ENCODE measurements at regions not wholly inside any gene's neighbourhood (a gene's known extent, or its start where the extent isn't known, plus 50 kb on each side); places are given as distances from the start of the nearest gene placed in this dataset.

DNA sequence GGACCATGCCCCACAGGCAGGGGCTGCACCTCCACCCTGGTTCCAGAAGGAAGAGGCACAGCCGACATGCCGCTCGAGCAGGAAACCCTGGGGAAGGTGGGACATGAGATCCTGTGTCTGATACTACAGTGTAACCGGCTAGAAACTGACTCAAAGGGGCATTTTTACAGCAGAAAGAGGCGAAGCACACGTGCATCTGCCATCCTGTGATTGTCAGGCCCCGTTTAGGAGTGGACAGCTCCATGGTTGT is 62.7 kb downstream of the SIK1 start:
- H3K36me3 ChIP-seq, result no peaks in the 10 kb centered on the region
- H3K27me3 ChIP-seq (replicated peaks), result no peaks in the 10 kb centered on the region
- no peak overlapping the region for H3K4me3 ChIP-seq
- no peaks in the 10 kb centered on the region for H3K9me3 ChIP-seq (replicated peaks)
- no peaks in the 10 kb centered on the region for H3K4me1 ChIP-seq (replicated peaks)
- no peak for DNase-seq (ENCODE audit: low read depth in 1 of 2, low spot score in 2 of 2)
- H3K27ac ChIP-seq, result no peak overlapping the region

DNA sequence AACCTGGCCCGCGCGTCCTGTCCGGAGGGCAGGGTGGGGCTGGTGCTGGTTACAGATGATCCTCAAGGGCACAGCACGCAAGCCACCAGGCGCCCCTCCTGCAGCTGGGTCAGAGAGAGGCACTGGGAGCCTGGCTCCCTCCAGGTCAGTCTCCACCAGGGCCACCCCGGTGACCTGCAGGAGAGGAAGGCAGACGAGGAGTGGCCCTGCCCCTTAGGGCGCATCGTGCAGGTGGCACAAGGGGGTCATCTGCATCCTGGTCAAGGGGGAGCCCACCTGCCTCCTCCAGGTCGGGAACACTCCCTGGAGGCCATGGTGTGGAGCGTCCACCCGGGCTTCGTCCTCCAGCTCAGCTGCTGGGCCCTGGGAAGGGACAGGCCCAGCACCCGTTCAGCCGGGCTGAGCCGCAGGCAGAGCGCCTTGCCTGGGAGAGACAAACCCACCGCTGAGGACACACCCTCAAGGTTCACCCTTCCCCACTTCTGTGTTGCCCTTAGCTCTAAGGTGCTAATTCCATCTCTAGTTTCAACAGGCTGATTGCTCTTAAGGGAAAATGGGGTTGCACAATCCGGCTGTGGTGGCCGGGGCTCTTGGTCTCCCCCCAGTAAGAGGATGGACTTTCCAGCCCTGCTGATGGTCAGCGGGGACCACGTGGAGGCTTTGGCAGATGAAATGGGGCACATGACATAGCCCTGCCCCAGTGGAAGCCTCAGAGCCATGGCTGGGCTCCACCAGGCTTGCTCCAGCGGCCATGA is 63.2 kb downstream of the SIK1 start:
- no peak for DNase-seq (ENCODE audit: low read depth in 1 of 2, low spot score in 2 of 2)
- no peaks in the 10 kb centered on the region for H3K9me3 ChIP-seq (replicated peaks)
- H3K4me1 ChIP-seq (replicated peaks), result no peaks in the 10 kb centered on the region
- H3K36me3 ChIP-seq, result no peaks in the 10 kb centered on the region
- no peaks in the 10 kb centered on the region for H3K27me3 ChIP-seq (replicated peaks)
- no peak overlapping the region for H3K27ac ChIP-seq
- no peak overlapping the region for H3K4me3 ChIP-seq

- Histone ChIP-seq H3K9me3 (replicated peaks) (no peaks in the 10 kb centered on the region), H3K27me3 (replicated peaks) (no peaks in the 10 kb centered on the region), H3K36me3 (no peaks in the 10 kb centered on the region), H3K4me3 (no peak overlapping the region), H3K4me1 (replicated peaks) (no peaks in the 10 kb centered on the region), H3K27ac (no peak overlapping the region)
- no peak for DNase-seq (ENCODE audit: low read depth in 1 of 2, low spot score in 2 of 2)
Measured at GRCh38 chr21:43362915-43363314, 64.0 kb downstream of the SIK1 start.

- Histone ChIP-seq H3K9me3 (replicated peaks) (no peaks in the 10 kb centered on the region), H3K4me1 (replicated peaks) (no peaks in the 10 kb centered on the region), H3K4me3 (no peak overlapping the region), H3K36me3 (no peaks in the 10 kb centered on the region), H3K27me3 (replicated peaks) (no peaks in the 10 kb centered on the region), H3K27ac (no peak overlapping the region)
- DNase-seq (ENCODE audit: low read depth in 1 of 2, low spot score in 2 of 2), result no peak
Measured at GRCh38 chr21:43362321-43362791, 64.6 kb downstream of the SIK1 start.

DNA sequence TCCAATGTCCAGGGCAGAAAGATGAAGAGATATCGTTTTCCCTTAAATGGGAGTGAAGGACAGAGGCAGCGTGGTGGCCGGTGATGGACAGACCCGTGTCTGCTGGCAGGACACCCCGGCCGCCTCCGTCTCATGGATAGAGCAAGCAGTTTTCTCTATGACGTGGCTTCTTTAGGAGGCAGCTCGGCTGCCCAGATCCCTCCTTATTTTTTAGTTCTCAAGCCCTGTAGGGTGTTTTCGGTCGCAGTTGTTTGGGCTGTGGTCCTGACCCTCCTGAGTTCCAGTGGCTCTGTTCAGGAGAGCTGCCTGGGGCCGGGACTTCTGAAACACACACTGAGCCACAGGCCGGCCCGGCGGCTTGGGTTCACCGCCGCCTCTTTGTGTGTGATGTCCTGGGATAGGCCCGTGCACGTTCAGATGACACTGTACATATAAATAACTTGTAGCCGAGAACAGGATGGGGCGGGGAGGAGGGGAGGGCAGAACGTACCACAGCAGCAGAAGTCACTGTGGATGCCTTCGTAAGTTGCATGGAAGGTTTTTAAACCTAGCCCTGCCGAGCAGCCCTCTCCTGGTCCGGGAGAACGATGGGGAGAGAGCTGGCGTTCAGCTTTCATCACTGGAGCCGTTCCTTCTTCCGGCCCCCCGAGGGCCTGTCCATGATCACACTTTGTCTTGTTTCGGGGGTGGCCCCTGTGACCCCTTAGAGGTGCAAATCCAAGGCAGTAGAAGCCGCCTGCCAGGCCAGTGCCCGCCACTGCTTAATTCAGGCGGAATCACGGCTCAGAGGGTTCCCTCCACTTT is 65.2 kb downstream of the SIK1 start:
- Histone ChIP-seq H3K27me3 (replicated peaks) (no peaks in the 10 kb centered on the region), H3K27ac (no peak overlapping the region), H3K9me3 (replicated peaks) (no peaks in the 10 kb centered on the region), H3K4me3 (no peak overlapping the region), H3K4me1 (replicated peaks) (no peaks in the 10 kb centered on the region), H3K36me3 (no peaks in the 10 kb centered on the region)
- DNase-seq (ENCODE audit: low read depth in 1 of 2, low spot score in 2 of 2), result no peak

GRCh38 chr21:43361127-43361492 is 65.8 kb downstream of the SIK1 start:
- no peak overlapping the region for H3K4me3 ChIP-seq
- DNase-seq (ENCODE audit: low read depth in 1 of 2, low spot score in 2 of 2), result no peak
- H3K36me3 ChIP-seq, result no peaks in the 10 kb centered on the region
- no peak overlapping the region for H3K27ac ChIP-seq
- H3K4me1 ChIP-seq (replicated peaks), result no peaks in the 10 kb centered on the region
- no peaks in the 10 kb centered on the region for H3K9me3 ChIP-seq (replicated peaks)
- H3K27me3 ChIP-seq (replicated peaks), result no peaks in the 10 kb centered on the region

DNA sequence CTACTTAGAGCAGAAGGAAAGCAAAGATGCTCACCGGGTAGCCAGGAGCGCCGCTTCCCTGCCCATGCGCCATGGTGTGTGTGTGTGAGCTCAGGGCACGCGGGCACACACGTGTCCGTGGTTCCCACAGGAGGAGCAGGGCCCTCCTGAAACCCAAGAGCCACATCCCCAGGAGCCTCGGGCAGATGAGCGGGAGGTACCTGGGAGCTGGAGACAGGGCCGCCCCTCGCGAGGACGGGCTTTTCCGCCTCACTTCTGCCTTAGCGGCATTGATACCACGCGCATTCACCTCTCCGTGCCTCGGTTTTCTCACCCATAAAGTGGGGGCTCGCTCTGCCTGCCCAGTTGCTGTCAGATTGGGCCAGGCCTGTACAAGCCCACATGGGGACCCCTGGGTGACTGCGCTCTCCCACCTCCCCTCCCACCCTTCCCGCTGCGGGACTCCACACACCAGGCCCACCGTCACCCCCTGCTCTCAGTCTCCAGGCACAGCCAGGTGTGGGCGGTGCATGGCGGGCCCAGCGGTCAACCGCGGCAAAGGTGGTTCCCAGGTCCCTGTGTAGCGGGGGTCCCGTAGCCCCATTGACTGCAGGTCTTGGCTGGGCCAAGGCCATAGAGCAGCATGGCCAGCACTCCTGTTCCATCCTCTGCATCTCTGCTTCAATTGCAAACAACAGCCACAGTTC is 66.3 kb downstream of the SIK1 start:
- Histone ChIP-seq H3K4me1 (replicated peaks) (no peaks in the 10 kb centered on the region), H3K27me3 (replicated peaks) (no peaks in the 10 kb centered on the region), H3K36me3 (no peaks in the 10 kb centered on the region), H3K4me3 (no peak overlapping the region), H3K27ac (no peak overlapping the region), H3K9me3 (replicated peaks) (no peaks in the 10 kb centered on the region)
- DNase-seq (ENCODE audit: low read depth in 1 of 2, low spot score in 2 of 2), result no peak

DNA sequence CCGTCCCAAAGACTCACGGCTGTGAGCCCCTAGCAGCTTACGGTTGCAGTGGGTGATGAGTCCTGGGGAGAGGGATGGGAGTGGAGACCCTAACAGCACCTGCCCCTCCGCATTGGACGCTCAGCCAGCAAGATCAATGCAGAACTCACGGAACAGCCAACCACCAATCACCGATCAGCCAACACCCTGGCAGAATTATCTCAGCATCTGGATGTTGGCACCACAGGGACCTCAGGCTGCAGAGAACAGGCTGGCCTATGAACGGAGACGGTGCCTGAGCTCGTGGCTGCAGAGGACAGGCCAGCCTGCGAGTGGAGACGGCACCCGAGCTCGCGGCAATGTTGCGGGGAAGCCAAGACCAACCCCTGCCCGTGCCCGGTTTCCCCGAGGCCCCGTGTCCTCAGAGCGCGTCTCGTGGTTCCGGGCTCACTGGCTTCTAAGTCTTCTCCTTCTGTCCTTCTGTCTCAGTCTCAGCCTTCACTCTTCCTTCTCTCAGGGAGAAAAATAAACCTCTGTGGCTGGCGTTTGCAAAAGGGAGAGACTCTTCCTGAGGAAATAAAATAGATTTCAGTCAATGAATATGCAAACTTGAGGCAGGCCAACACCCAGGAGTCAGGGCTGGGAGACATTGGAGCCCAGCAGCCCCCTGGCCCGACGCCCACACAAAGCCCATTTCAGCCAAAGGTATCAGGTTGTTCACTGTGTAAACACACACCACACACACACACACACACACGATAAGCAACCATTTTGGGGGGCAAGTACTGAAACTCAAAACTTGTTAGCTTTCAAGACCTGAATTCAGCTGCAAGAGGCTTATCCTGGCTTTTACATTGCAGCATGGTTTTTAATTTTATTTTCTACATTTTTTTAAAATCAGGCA is 67.8 kb downstream of the SIK1 start:
- no peak overlapping the region for H3K27ac ChIP-seq
- no peak for DNase-seq (ENCODE audit: low read depth in 1 of 2, low spot score in 2 of 2)
- H3K27me3 ChIP-seq (replicated peaks), result no peaks in the 10 kb centered on the region
- H3K4me3 ChIP-seq, result no peak overlapping the region
- no peaks in the 10 kb centered on the region for H3K4me1 ChIP-seq (replicated peaks)
- H3K36me3 ChIP-seq, result no peaks in the 10 kb centered on the region
- H3K9me3 ChIP-seq (replicated peaks), result no peaks in the 10 kb centered on the region

DNA sequence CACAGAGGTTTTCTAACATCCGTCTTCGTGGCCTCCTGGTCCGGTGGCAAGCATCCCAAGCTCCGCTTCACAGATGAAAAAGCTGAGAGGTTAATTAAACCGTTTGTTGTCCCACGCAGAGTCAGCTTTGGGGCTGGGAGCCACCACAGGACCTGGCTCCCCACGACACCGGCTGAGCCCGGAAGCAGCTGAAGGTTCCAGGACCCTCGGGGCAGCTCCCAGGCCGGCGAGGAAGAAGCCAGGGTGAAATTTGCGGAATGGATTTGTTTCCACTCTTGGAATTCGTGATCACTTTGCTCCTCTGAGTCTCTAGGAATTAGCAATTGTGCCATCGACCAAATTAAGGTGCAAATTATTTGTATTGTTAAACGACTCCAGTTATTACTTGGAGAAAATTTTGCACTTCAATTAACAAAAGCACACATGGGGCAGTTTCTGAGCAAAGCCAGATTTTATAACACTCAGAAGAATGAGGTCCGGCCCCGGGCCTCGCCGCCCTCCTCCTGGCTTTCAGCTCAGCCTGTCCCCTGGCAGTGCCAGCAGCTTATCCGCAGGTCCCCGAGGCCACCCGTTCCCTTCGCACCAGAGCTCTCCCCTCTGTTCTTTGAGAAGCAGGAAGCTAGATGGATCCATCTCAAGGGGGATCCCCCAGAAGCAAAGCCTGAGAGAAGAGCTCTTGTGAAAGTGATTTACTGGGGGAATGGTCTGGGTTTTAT is 69.1 kb downstream of the SIK1 start:
- H3K4me1 ChIP-seq (replicated peaks), result no peaks in the 10 kb centered on the region
- no peak for DNase-seq (ENCODE audit: low read depth in 1 of 2, low spot score in 2 of 2)
- no peaks in the 10 kb centered on the region for H3K36me3 ChIP-seq
- H3K4me3 ChIP-seq, result no peak overlapping the region
- H3K27ac ChIP-seq, result no peak overlapping the region
- no peaks in the 10 kb centered on the region for H3K27me3 ChIP-seq (replicated peaks)
- no peaks in the 10 kb centered on the region for H3K9me3 ChIP-seq (replicated peaks)

GRCh38 chr21:43355925-43356289 is 71.0 kb downstream of the SIK1 start:
- no peaks in the 10 kb centered on the region for H3K27me3 ChIP-seq (replicated peaks)
- H3K4me3 ChIP-seq, result no peak overlapping the region
- no peaks in the 10 kb centered on the region for H3K9me3 ChIP-seq (replicated peaks)
- H3K27ac ChIP-seq, result no peak overlapping the region
- no peaks in the 10 kb centered on the region for H3K4me1 ChIP-seq (replicated peaks)
- H3K36me3 ChIP-seq, result no peaks in the 10 kb centered on the region
- no peak for DNase-seq (ENCODE audit: low read depth in 1 of 2, low spot score in 2 of 2)

DNA sequence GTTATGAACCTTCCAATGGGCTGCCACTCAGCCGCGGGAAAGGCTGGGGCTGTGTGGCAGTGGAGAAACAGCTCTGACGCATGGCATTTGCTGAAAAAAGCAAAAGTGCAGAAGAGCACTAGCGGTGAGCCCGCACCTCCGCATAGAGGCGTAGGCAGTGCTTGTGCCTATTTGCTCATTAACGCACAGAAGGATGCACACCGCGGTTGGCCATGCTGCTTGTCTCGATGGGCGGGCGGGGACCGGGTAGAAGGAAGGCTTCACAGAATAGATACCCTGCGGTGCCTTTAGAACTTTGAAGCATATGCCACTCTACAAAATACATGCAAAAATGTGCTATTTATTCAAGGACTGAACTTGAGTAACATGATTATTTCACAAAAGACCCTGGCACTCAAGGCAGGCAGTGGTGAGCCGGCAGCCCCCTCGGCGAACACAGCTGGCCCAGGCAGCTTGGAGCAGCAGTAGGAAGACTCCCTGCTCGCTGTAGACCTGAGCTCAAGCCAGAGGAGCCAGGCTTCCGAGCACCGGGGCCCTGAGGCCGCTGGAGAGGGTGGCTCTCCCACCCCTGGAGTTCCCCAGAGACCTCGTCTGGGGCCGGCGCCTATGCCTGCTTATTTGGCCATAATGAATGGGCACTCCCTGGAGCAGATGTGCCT is 71.5 kb downstream of the SIK1 start:
- Histone ChIP-seq H3K4me3 (no peak overlapping the region), H3K9me3 (replicated peaks) (no peaks in the 10 kb centered on the region), H3K4me1 (replicated peaks) (no peaks in the 10 kb centered on the region), H3K27me3 (replicated peaks) (no peaks in the 10 kb centered on the region), H3K36me3 (no peaks in the 10 kb centered on the region), H3K27ac (no peak overlapping the region)
- DNase-seq (ENCODE audit: low read depth in 1 of 2, low spot score in 2 of 2), result no peak

- Histone ChIP-seq H3K9me3 (replicated peaks) (no peaks in the 10 kb centered on the region), H3K36me3 (no peaks in the 10 kb centered on the region), H3K4me1 (replicated peaks) (no peaks in the 10 kb centered on the region), H3K4me3 (no peak overlapping the region), H3K27me3 (replicated peaks) (no peaks in the 10 kb centered on the region), H3K27ac (no peak overlapping the region)
- no peak for DNase-seq (ENCODE audit: low read depth in 1 of 2, low spot score in 2 of 2)
Measured at GRCh38 chr21:43354666-43355065, 72.3 kb downstream of the SIK1 start.

DNA sequence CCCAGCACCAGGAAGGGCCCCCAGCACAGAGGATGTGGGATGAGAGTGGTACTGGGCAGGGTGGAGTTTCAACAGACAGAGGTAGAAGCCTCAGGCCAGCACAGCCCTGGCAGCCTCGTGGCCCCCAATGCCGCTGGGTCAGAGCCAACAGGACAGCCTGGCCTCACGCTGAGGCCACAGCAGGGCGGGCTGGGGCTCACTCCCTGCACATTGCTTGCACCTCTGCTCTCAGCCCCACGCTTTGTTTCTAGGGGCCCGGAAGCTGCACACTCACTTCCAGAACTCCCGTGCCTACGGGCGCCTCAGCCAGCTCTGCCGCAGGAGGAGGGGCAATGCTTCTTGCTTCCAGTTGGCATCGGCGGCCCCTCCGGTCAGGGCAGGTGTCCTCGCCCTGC is 72.9 kb downstream of the SIK1 start:
- Histone ChIP-seq H3K27ac (no peak overlapping the region), H3K27me3 (replicated peaks) (no peaks in the 10 kb centered on the region)

More for the DNA sequence above, 72.9 kb downstream of the SIK1 start:
- Histone ChIP-seq H3K9me3 (replicated peaks) (no peaks in the 10 kb centered on the region), H3K36me3 (no peaks in the 10 kb centered on the region), H3K4me1 (replicated peaks) (no peaks in the 10 kb centered on the region), H3K4me3 (no peak overlapping the region)
- no peak for DNase-seq (ENCODE audit: low read depth in 1 of 2, low spot score in 2 of 2)
